Gastrocnemius medialis (tissue), 4 donors: ENCODE measurements at regions not wholly inside any gene's neighbourhood (a gene's known extent, or its start where the extent isn't known, plus 50 kb on each side); places are given as distances from the start of the nearest gene placed in this dataset.

Source experiments
- ATAC-seq, 2 donors: fragments of 150-250 bp; one replicate each; pipeline ENCODE4 v1.9.1; 2016
- DNase-seq, 2 donors: peaks; one replicate each; pipeline ENCODE4 v3.0.0-alpha.2; 2019
- H3K27ac ChIP-seq, 4 donors: fragments of 200-600 bp; sonication (generic); 1 replicate in 1 of 4; 2 replicates in 3 of 4; pipeline ENCODE4 v1.5.1; 2016 to 2018; ENCODE audit warnings: mild to moderate bottlenecking in 2 of 4, moderate library complexity in 1 of 4
- H3K27me3 ChIP-seq, 3 donors: fragments of 200-600 bp; sonication (generic) in 2 of 3; 1 replicate in 1 of 3; 2 replicates in 2 of 3; pipeline versions ENCODE4 v1.5.1 to v1.6.0; 2016 to 2019; ENCODE audit warnings: mild to moderate bottlenecking in 1 of 3, moderate library complexity in 1 of 3
- H3K36me3 ChIP-seq, 2 donors: fragments of 200-600 bp; sonication (generic) in 1 of 2; one replicate each; pipeline ENCODE4 v1.5.1; 2017 to 2018
- H3K4me1 ChIP-seq, 2 donors: fragments of 200-600 bp; sonication (generic) in 1 of 2; one replicate each; pipeline ENCODE4 v1.5.1; 2016 to 2017; ENCODE audit warnings: mild to moderate bottlenecking in 2 of 2
- H3K4me3 ChIP-seq, 4 donors: fragments of 200-600 bp; sonication (generic) in 3 of 4; 1 replicate in 1 of 4; 2 replicates in 3 of 4; pipeline ENCODE4 v1.5.1; 2016 to 2019; ENCODE audit warnings: mild to moderate bottlenecking in 2 of 4
- H3K9me3 ChIP-seq, 3 donors: fragments of 200-600 bp; sonication (generic) in 2 of 3; 1 replicate in 1 of 3; 2 replicates in 2 of 3; pipeline ENCODE4 v1.5.1; 2016 to 2019
- CTCF ChIP-seq, 5 experiments: fragments of 450-650 bp in 3 of 5; fragments of 200-600 bp in 2 of 5; sonication (generic) in 2 of 5; IDR thresholded peaks in 4 of 5; conservative IDR thresholded peaks in 1 of 5; 1 replicate in 4 of 5; 2 replicates in 1 of 5; pipeline ENCODE4 v1.5.1; 2016 to 2019; ENCODE audit warnings: antibody characterized with exemption in 5 of 5, mild to moderate bottlenecking in 3 of 5, moderate library complexity in 3 of 5
- POLR2A ChIP-seq, 2 donors: fragments of 450-650 bp; IDR thresholded peaks; one replicate each; pipeline ENCODE4 v1.6.1; 2017; ENCODE audit warnings: antibody characterized with exemption in 2 of 2, mild to moderate bottlenecking in 2 of 2, moderate library complexity in 2 of 2
- in situ Hi-C, 4 donors: fragments of 200-750 bp; cut with MboI; loops; one replicate each; pipeline versions ENCODE4 v1.15.0 to v1.8.0; 2017; ENCODE audit warnings: low sequenced_read_pairs in 4 of 4
- intact Hi-C: fragments of 100-400 bp; cut with DNase I; formaldehyde crosslinking; loops from one replicate; pipeline ENCODE4 v1.15.1; 2023; ENCODE audit warnings: low total_unique reads

- no peaks in the 10 kb centered on the region for H3K36me3 ChIP-seq
- intact Hi-C loops (no loop called here), in situ Hi-C loops (no loop called here)
- no peaks in the 10 kb centered on the region for H3K27me3 ChIP-seq
- no peak overlapping the region for H3K27ac ChIP-seq
- no peaks in the 10 kb centered on the region for H3K9me3 ChIP-seq
- ATAC-seq = no peak
- TF ChIP-seq CTCF (IDR thresholded peaks at IDR 0.05 in 4 of 5, conservative IDR thresholded peaks at IDR 0.05 in 1 of 5) (no peak), POLR2A (IDR thresholded peaks at IDR 0.05) (no peak)
- H3K4me1 ChIP-seq = peaks cover 28 to 31% of the 10 kb centered on the region in 2 donors
- no peak overlapping the region for H3K4me3 ChIP-seq
- DNase-seq = no peak
These were observed 212.5 kb downstream of the SEMA6A start for GRCh38 chr5:116361979-116362577.

GRCh38 chr5:116361171-116361967, 213.3 kb downstream of the SEMA6A start:
- in situ Hi-C loops = no loop called here
- Histone ChIP-seq H3K27ac (peak overlapping the region in 2 of 4 donors; percentile 28 to 69), H3K27me3 (no peaks in the 10 kb centered on the region), H3K9me3 (no peaks in the 10 kb centered on the region), H3K36me3 (no peaks in the 10 kb centered on the region), H3K4me1 (peaks cover 28 to 31% of the 10 kb centered on the region in 2 donors), H3K4me3 (peak overlapping the region; percentile 22 to 44 (median 31))
- intact Hi-C loops = no loop called here
- DNase-seq (peak in 1 of 2 donors; percentile 42), ATAC-seq (peak; percentile 18 to 25)
- TF ChIP-seq CTCF (IDR thresholded peaks at IDR 0.05 in 4 of 5, conservative IDR thresholded peaks at IDR 0.05 in 1 of 5) (peak in 1 of 5 experiments; percentile 4), POLR2A (IDR thresholded peaks at IDR 0.05) (no peak)

- in situ Hi-C loops = no loop called here
- TF ChIP-seq POLR2A (IDR thresholded peaks at IDR 0.05) (no peak), CTCF (IDR thresholded peaks at IDR 0.05 in 4 of 5, conservative IDR thresholded peaks at IDR 0.05 in 1 of 5) (no peak)
- Histone ChIP-seq H3K27me3 (no peaks in the 10 kb centered on the region), H3K36me3 (no peaks in the 10 kb centered on the region), H3K9me3 (no peaks in the 10 kb centered on the region), H3K4me1 (peaks cover 28 to 31% of the 10 kb centered on the region in 2 donors), H3K4me3 (no peak overlapping the region), H3K27ac (peak overlapping the region; percentile 59 to 69 (median 64))
- ATAC-seq (peak; percentile 98), DNase-seq (peak; percentile 79 to 88)
- intact Hi-C loops = loop anchor here (1.0 kb wide), 1 partner anchor 16 kb away; no protein-coding TSS in a partner anchor
These were observed 214.4 kb downstream of the SEMA6A start for GRCh38 chr5:116360008-116360853.

GRCh38 chr5:116359592-116359991, 215.0 kb downstream of the SEMA6A start:
- no peaks in the 10 kb centered on the region for H3K9me3 ChIP-seq
- H3K4me1 ChIP-seq = peaks cover 28 to 31% of the 10 kb centered on the region in 2 donors
- peak overlapping the region in 3 of 4 donors; percentile 61 to 69 (median 67) for H3K27ac ChIP-seq
- intact Hi-C loops = no loop called here
- no peak overlapping the region for H3K4me3 ChIP-seq
- DNase-seq = peak in 1 of 2 donors; percentile 20
- TF ChIP-seq CTCF (IDR thresholded peaks at IDR 0.05 in 4 of 5, conservative IDR thresholded peaks at IDR 0.05 in 1 of 5) (no peak), POLR2A (IDR thresholded peaks at IDR 0.05) (no peak)
- in situ Hi-C loops = no loop called here
- ATAC-seq = no peak
- no peaks in the 10 kb centered on the region for H3K27me3 ChIP-seq
- H3K36me3 ChIP-seq = no peaks in the 10 kb centered on the region
